HEK293 (cell line): ENCODE measurements at regions not wholly inside any gene's neighbourhood (a gene's known extent, or its start where the extent isn't known, plus 50 kb on each side); places are given as distances from the start of the nearest gene placed in this dataset.
"Not testable (repeated sequence)": the region's sequence is repeated elsewhere in the genome, so short reads cannot be mapped to it uniquely, and the experiment has no call there.

ENCODE experiments used
- CTCF ChIA-PET: fragments of 350-600 bp; formaldehyde crosslinking; extraction: SDS; loops from one replicate; lab custom pipeline; 2021; ENCODE audit warnings: antibody characterized with exemption; lab: Yijun Ruan, JAX
- POLR2A ChIA-PET: fragments of 300-600 bp; formaldehyde crosslinking; extraction: SDS; loops from one replicate; lab custom pipeline; 2020; ENCODE audit warnings: antibody characterized with exemption, inconsistent platforms; lab: Yijun Ruan, JAX
- H3K27ac ChIP-seq: fragments of 200-500 bp; sonication (Bioruptor generic); 2 replicates; pipeline ENCODE4 v1.5.1; 2014; ENCODE audit warnings: low read depth, low read length, control low read depth, inconsistent platforms; ENCODE audit errors: extremely low read depth
- H3K36me3 ChIP-seq, 2 experiments: fragments of 200-500 bp in 1 of 2; sonication (Bioruptor generic) in 1 of 2; 1 replicate in 1 of 2; 2 replicates in 1 of 2; pipeline ENCODE4 v1.5.1; 2014 to 2017; ENCODE audit warnings: inconsistent platforms in 2 of 2, low read length in 2 of 2; ENCODE audit not compliant: control insufficient read depth in 2 of 2, insufficient read depth in 1 of 2
- H3K4me1 ChIP-seq: fragments of 200-500 bp; sonication (Bioruptor generic); 2 replicates; pipeline ENCODE4 v1.5.1; 2014; ENCODE audit warnings: mild to moderate bottlenecking, low read length, inconsistent platforms; ENCODE audit not compliant: control insufficient read depth, insufficient read depth
- H3K4me3 ChIP-seq: 2 replicates; pipeline ENCODE4 v1.5.1; 2011; ENCODE audit warnings: low read depth, mild to moderate bottlenecking, control low read depth, low read length, moderate library complexity
- H3K9me3 ChIP-seq: fragments of 200-500 bp; sonication (Bioruptor generic); 2 replicates; pipeline ENCODE4 v1.5.1; 2014; ENCODE audit warnings: low read depth, low read length, inconsistent platforms; ENCODE audit not compliant: control insufficient read depth, insufficient read depth
- ZBTB17 ChIP-seq: fragments of 450-650 bp; formaldehyde crosslinking; IDR thresholded peaks from 2 replicates; pipeline ENCODE4 v1.5.1; 2016; ENCODE audit warnings: missing biosample characterization, missing genetic modification characterization
- ZFP69B ChIP-seq: fragments of 450-650 bp; formaldehyde crosslinking; IDR thresholded peaks from 2 replicates; pipeline ENCODE4 v1.5.1; 2016; ENCODE audit warnings: missing biosample characterization, missing genetic modification characterization
- ZIC2 ChIP-seq: fragments of 450-650 bp; formaldehyde crosslinking; IDR thresholded peaks from 2 replicates; pipeline ENCODE4 v1.5.1; 2016; ENCODE audit warnings: missing biosample characterization, missing genetic modification characterization
- ZNF155 ChIP-seq: fragments of 450-650 bp; formaldehyde crosslinking; IDR thresholded peaks from 2 replicates; pipeline ENCODE4 v1.5.1; 2016; ENCODE audit warnings: missing biosample characterization, missing genetic modification characterization
- ZNF157 ChIP-seq: fragments of 450-650 bp; formaldehyde crosslinking; IDR thresholded peaks from 2 replicates; pipeline ENCODE4 v1.5.1; 2016; ENCODE audit warnings: missing biosample characterization, missing genetic modification characterization
- ZNF214 ChIP-seq: fragments of 450-650 bp; formaldehyde crosslinking; IDR thresholded peaks from 2 replicates; pipeline ENCODE4 v1.5.1; 2017; ENCODE audit warnings: missing biosample characterization, mild to moderate bottlenecking, missing genetic modification characterization, borderline replicate concordance
- ZNF311 ChIP-seq: fragments of 450-650 bp; formaldehyde crosslinking; IDR thresholded peaks from 2 replicates; pipeline ENCODE4 v1.5.1; 2017; ENCODE audit warnings: missing biosample characterization, missing genetic modification characterization, borderline replicate concordance
- ZNF335 ChIP-seq: fragments of 450-650 bp; formaldehyde crosslinking; conservative IDR thresholded peaks from 2 replicates; pipeline ENCODE4 v1.5.1; 2016; ENCODE audit warnings: missing biosample characterization, missing genetic modification characterization
- ZNF423 ChIP-seq: fragments of 450-650 bp; formaldehyde crosslinking; IDR thresholded peaks from 2 replicates; pipeline ENCODE4 v1.5.1; 2016; ENCODE audit warnings: missing biosample characterization, missing genetic modification characterization
- ZNF571 ChIP-seq: fragments of 450-650 bp; formaldehyde crosslinking; IDR thresholded peaks from 2 replicates; pipeline ENCODE4 v1.5.0; 2017; ENCODE audit warnings: missing biosample characterization, missing genetic modification characterization
- ZNF596 ChIP-seq: fragments of 450-650 bp; IDR thresholded peaks from 2 replicates; pipeline ENCODE4 v1.5.0; 2018; ENCODE audit warnings: missing biosample characterization, mild to moderate bottlenecking, missing genetic modification characterization, moderate library complexity
- ZNF624 ChIP-seq: fragments of 450-650 bp; formaldehyde crosslinking; IDR thresholded peaks from 2 replicates; pipeline ENCODE4 v1.5.1; 2017; ENCODE audit warnings: missing biosample characterization, missing genetic modification characterization
- ZNF629 ChIP-seq: fragments of 450-650 bp; formaldehyde crosslinking; IDR thresholded peaks from 2 replicates; pipeline ENCODE4 v1.5.1; 2017; ENCODE audit warnings: missing biosample characterization, missing genetic modification characterization
- ZNF768 ChIP-seq: fragments of 450-650 bp; formaldehyde crosslinking; IDR thresholded peaks from 2 replicates; pipeline ENCODE4 v1.5.1; 2018; ENCODE audit warnings: missing biosample characterization, mild to moderate bottlenecking, missing genetic modification characterization
- ZNF785 ChIP-seq: fragments of 450-650 bp; formaldehyde crosslinking; IDR thresholded peaks from 2 replicates; pipeline ENCODE4 v1.5.1; 2016; ENCODE audit warnings: missing biosample characterization, missing genetic modification characterization
- TF ChIP-seq, protein P1 (sequence below): fragments of 450-650 bp; formaldehyde crosslinking; IDR thresholded peaks from 2 replicates; pipeline ENCODE4; 2016; ENCODE audit warnings: missing biosample characterization, missing genetic modification characterization
- TF ChIP-seq, protein P2 (sequence below): fragments of 450-650 bp; formaldehyde crosslinking; IDR thresholded peaks from 2 replicates; pipeline ENCODE4 v1.5.1; 2016; ENCODE audit warnings: missing biosample characterization, missing genetic modification characterization
- TF ChIP-seq, protein P3 (sequence below): fragments of 450-650 bp; formaldehyde crosslinking; IDR thresholded peaks from 2 replicates; pipeline ENCODE4 v1.5.1; 2016; ENCODE audit warnings: missing biosample characterization, missing genetic modification characterization, borderline replicate concordance
- TF ChIP-seq, protein P4 (sequence below): fragments of 450-650 bp; formaldehyde crosslinking; IDR thresholded peaks from 2 replicates; pipeline ENCODE4 v1.5.1; 2016; ENCODE audit warnings: missing biosample characterization, missing genetic modification characterization
- TF ChIP-seq, protein P5 (sequence below): fragments of 450-650 bp; formaldehyde crosslinking; IDR thresholded peaks from 2 replicates; pipeline ENCODE4 v1.5.1; 2017; ENCODE audit warnings: missing biosample characterization, missing genetic modification characterization
- TF ChIP-seq, protein P6 (sequence below): fragments of 450-650 bp; formaldehyde crosslinking; IDR thresholded peaks from 2 replicates; pipeline ENCODE4 v1.5.1; 2016; ENCODE audit warnings: missing biosample characterization, missing genetic modification characterization

DNA sequence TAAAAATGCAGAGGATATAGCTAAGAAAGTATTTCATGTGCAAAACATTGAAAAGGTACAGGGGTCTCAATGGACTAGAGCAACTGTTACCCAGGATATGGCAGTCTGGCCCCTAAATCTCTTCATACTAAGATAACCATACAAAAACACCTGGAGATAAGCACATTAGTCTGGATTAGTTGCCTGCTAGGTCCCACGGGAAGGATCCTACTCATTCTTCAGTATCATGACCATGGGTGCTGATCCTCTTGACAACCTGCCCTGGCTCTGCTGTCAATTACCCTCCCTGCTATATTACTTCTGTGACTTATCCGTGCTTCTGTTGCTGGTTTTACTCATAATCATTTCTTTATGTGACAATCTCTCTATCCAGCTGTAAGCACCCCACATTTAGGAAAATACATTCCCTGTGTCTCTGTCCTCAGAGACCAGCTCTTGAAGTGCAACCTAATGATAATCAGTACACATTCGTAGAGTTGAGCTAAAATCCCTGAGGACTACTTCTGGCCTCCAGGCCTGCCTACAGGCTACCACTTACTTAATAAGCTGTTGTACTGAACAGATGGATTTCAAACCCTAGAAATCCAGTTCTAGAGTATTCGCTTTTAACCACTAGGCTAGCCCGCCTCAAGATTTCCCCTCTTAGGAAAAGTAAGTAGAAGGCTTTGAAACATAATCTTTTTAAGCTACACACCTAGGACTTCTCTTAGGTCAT lies 190.5 kb upstream of the OR13F1 start (continued):
- no peak for TF ChIP-seq ZFP69B

DNA sequence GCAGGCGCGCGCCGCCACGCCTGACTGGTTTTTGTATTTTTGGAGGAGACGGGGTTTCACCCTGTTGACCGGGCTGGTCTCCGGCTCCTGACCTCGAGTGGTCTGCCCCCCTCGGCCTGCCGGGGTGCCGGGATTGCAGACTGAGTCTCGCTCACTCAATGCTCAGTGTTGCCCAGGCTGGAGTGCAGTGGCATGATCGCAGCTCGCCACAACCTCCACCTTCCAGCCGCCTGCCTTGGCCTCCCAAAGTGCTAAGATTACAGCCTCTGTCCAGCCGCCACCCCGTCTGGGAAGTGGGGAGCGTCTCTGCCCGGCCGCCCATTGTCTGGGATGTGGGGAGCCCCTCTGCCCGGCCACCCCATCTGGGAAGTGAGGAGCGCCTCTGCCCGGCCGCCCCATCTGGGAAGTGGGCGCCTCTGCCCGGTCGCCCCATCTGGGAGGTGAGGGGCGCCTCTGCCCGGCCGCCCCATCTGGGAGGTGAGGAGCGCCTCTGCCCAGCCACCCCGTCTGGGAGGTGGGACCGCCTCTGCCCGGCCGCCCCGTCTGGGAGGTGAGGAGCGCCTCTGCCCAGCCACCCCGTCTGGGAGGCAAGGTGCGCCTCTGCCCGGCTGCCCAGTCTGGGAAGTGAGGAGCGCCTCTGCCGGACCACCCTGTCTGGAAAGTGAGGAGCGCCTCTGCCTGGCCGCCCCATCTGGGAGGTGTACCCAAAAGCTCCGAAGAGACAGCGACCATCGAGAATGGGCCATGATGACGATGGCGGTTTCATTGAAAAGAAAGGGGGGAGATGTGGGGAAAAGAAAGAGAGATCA lies 187.7 kb upstream of the OR13F1 start:
- POLR2A ChIA-PET, H3K4me3 ChIP-seq, H3K27ac ChIP-seq, H3K9me3 ChIP-seq, H3K4me1 ChIP-seq, H3K36me3 ChIP-seq: not testable (repeated sequence)
- CTCF ChIA-PET, result interaction anchor here (0.6 kb wide), 1 partner anchor 1550 kb away, joined by 4 read pairs; no protein-coding TSS in a partner anchor

DNA sequence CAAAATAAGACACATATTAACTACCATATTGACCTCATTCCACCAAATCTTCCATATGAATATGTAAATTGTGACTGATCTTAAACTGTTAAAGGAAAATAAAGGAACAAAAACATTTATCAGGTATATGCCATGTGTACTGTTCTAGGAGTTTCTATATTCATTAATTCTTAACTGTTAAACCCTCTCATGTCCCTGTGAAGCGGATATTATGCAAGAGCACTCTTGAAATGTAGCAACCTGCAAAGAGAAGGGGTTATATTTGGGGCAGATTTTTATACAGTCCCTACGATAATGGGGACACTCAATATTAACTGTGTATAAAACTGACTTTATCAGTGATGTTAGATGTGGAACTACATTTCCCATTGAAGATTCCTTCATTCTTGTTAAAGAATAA lies 184.9 kb upstream of the OR13F1 start:
- CTCF ChIA-PET, result no interaction called here
- Histone ChIP-seq H3K4me3 (no peak overlapping the region), H3K27ac (no peak overlapping the region), H3K9me3 (no peaks in the 10 kb centered on the region), H3K4me1 (no peaks in the 10 kb centered on the region), H3K36me3 (no peaks in the 10 kb centered on the region)
- TF ChIP-seq, protein P1, sequence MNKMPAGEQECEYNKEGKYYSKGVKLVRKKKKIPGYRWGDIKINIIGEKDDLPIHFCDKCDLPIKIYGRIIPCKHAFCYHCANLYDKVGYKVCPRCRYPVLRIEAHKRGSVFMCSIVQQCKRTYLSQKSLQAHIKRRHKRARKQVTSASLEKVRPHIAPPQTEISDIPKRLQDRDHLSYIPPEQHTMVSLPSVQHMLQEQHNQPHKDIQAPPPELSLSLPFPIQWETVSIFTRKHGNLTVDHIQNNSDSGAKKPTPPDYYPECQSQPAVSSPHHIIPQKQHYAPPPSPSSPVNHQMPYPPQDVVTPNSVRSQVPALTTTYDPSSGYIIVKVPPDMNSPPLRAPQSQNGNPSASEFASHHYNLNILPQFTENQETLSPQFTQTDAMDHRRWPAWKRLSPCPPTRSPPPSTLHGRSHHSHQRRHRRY, result no peak
- TF ChIP-seq ZNF335 (tag by site-specific recombination) (no peak), ZNF768 (no peak), ZBTB17 (no peak), ZNF423 (tag by site-specific recombination) (no peak), ZIC2 (tag by site-specific recombination) (no peak), ZNF214 (tag by site-specific recombination) (no peak), ZNF624 (no peak), ZNF629 (no peak), ZNF155 (tag by site-specific recombination) (no peak), ZNF157 (tag by site-specific recombination) (no peak), ZNF785 (no peak), ZNF311 (tag by site-specific recombination) (no peak), ZNF571 (tag by site-specific recombination) (no peak), ZNF596 (no peak)
- TF ChIP-seq, protein P2, sequence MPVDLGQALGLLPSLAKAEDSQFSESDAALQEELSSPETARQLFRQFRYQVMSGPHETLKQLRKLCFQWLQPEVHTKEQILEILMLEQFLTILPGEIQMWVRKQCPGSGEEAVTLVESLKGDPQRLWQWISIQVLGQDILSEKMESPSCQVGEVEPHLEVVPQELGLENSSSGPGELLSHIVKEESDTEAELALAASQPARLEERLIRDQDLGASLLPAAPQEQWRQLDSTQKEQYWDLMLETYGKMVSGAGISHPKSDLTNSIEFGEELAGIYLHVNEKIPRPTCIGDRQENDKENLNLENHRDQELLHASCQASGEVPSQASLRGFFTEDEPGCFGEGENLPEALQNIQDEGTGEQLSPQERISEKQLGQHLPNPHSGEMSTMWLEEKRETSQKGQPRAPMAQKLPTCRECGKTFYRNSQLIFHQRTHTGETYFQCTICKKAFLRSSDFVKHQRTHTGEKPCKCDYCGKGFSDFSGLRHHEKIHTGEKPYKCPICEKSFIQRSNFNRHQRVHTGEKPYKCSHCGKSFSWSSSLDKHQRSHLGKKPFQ (tag by site-specific recombination), result no peak
- TF ChIP-seq, protein P3, sequence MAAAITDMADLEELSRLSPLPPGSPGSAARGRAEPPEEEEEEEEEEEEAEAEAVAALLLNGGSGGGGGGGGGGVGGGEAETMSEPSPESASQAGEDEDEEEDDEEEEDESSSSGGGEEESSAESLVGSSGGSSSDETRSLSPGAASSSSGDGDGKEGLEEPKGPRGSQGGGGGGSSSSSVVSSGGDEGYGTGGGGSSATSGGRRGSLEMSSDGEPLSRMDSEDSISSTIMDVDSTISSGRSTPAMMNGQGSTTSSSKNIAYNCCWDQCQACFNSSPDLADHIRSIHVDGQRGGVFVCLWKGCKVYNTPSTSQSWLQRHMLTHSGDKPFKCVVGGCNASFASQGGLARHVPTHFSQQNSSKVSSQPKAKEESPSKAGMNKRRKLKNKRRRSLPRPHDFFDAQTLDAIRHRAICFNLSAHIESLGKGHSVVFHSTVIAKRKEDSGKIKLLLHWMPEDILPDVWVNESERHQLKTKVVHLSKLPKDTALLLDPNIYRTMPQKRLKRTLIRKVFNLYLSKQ (tag by site-specific recombination), result no peak
- TF ChIP-seq, protein P4, sequence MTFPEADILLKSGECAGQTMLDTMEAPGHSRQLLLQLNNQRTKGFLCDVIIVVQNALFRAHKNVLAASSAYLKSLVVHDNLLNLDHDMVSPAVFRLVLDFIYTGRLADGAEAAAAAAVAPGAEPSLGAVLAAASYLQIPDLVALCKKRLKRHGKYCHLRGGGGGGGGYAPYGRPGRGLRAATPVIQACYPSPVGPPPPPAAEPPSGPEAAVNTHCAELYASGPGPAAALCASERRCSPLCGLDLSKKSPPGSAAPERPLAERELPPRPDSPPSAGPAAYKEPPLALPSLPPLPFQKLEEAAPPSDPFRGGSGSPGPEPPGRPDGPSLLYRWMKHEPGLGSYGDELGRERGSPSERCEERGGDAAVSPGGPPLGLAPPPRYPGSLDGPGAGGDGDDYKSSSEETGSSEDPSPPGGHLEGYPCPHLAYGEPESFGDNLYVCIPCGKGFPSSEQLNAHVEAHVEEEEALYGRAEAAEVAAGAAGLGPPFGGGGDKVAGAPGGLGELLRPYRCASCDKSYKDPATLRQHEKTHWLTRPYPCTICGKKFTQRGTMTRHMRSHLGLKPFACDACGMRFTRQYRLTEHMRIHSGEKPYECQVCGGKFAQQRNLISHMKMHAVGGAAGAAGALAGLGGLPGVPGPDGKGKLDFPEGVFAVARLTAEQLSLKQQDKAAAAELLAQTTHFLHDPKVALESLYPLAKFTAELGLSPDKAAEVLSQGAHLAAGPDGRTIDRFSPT (tag by site-specific recombination), result no peak
- TF ChIP-seq, protein P5, sequence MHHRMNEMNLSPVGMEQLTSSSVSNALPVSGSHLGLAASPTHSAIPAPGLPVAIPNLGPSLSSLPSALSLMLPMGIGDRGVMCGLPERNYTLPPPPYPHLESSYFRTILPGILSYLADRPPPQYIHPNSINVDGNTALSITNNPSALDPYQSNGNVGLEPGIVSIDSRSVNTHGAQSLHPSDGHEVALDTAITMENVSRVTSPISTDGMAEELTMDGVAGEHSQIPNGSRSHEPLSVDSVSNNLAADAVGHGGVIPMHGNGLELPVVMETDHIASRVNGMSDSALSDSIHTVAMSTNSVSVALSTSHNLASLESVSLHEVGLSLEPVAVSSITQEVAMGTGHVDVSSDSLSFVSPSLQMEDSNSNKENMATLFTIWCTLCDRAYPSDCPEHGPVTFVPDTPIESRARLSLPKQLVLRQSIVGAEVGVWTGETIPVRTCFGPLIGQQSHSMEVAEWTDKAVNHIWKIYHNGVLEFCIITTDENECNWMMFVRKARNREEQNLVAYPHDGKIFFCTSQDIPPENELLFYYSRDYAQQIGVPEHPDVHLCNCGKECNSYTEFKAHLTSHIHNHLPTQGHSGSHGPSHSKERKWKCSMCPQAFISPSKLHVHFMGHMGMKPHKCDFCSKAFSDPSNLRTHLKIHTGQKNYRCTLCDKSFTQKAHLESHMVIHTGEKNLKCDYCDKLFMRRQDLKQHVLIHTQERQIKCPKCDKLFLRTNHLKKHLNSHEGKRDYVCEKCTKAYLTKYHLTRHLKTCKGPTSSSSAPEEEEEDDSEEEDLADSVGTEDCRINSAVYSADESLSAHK (tag by site-specific recombination), result no peak
- TF ChIP-seq, protein P6, sequence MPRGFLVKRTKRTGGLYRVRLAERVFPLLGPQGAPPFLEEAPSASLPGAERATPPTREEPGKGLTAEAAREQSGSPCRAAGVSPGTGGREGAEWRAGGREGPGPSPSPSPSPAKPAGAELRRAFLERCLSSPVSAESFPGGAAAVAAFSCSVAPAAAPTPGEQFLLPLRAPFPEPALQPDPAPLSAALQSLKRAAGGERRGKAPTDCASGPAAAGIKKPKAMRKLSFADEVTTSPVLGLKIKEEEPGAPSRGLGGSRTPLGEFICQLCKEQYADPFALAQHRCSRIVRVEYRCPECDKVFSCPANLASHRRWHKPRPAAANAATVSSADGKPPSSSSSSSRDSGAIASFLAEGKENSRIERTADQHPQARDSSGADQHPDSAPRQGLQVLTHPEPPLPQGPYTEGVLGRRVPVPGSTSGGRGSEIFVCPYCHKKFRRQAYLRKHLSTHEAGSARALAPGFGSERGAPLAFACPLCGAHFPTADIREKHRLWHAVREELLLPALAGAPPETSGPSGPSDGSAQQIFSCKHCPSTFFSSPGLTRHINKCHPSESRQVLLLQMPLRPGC, result no peak
- POLR2A ChIA-PET, result no interaction called here
